ENCODE measurements at regions not wholly inside any gene's neighbourhood (a gene's known extent, or its start where the extent isn't known, plus 50 kb on each side); places are given as distances from the start of the nearest gene placed in this dataset.

GRCh38 chr2:15842758-15843666, 97.3 kb upstream of the MYCN start:
- Histone ChIP-seq H3K36me3 (replicated peaks; ENCODE audit: insufficient read depth, low read length) (no peaks in the 10 kb centered on the region), H3K4me3 (ENCODE audit: low read length) (no peak overlapping the region), H3K4me2 (ENCODE audit: low read depth, low read length) (no peak overlapping the region), H2AFZ (ENCODE audit: low read length) (no peak overlapping the region), H3K9me3 (replicated peaks; ENCODE audit: insufficient read depth, low read length) (no peaks in the 10 kb centered on the region), H4K20me1 (ENCODE audit: insufficient read depth, low read length) (no peaks in the 10 kb centered on the region), H3K27ac (ENCODE audit: low read length) (no peak overlapping the region), H3K27me3 (replicated peaks; ENCODE audit: insufficient read depth, low read length) (no peaks in the 10 kb centered on the region), H3K79me2 (ENCODE audit: low read length) (no peaks in the 10 kb centered on the region), H3K4me1 (ENCODE audit: low read length) (no peaks in the 10 kb centered on the region), H3K9me2 (replicated peaks; ENCODE audit: insufficient read depth, low read length) (no peaks in the 10 kb centered on the region), H3K9ac (ENCODE audit: low read length) (no peak overlapping the region), H3F3A (ENCODE audit: insufficient read depth, low read length) (no peaks in the 10 kb centered on the region)
- no peak for DNase-seq
- no peak for TF ChIP-seq EZH2phosphoT487 (IDR thresholded peaks at IDR 0.05; ENCODE audit: low read length)
- no peak for TF ChIP-seq EZH2 (optimal IDR thresholded peaks at IDR 0.05; ENCODE audit: low read depth, low read length)
- TF ChIP-seq, protein P1, sequence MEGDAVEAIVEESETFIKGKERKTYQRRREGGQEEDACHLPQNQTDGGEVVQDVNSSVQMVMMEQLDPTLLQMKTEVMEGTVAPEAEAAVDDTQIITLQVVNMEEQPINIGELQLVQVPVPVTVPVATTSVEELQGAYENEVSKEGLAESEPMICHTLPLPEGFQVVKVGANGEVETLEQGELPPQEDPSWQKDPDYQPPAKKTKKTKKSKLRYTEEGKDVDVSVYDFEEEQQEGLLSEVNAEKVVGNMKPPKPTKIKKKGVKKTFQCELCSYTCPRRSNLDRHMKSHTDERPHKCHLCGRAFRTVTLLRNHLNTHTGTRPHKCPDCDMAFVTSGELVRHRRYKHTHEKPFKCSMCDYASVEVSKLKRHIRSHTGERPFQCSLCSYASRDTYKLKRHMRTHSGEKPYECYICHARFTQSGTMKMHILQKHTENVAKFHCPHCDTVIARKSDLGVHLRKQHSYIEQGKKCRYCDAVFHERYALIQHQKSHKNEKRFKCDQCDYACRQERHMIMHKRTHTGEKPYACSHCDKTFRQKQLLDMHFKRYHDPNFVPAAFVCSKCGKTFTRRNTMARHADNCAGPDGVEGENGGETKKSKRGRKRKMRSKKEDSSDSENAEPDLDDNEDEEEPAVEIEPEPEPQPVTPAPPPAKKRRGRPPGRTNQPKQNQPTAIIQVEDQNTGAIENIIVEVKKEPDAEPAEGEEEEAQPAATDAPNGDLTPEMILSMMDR (IDR thresholded peaks at IDR 0.05; ENCODE audit: low read length): no peak

GRCh38 chr2:15844211-15844801, 96.0 kb upstream of the MYCN start:
- H3K27me3 ChIP-seq (replicated peaks; ENCODE audit: insufficient read depth, low read length): no peaks in the 10 kb centered on the region
- no peak for DNase-seq
- no peak for TF ChIP-seq EZH2 (optimal IDR thresholded peaks at IDR 0.05; ENCODE audit: low read depth, low read length)
- TF ChIP-seq, protein P1 (IDR thresholded peaks at IDR 0.05; ENCODE audit: low read length): no peak
- no peak for TF ChIP-seq EZH2phosphoT487 (IDR thresholded peaks at IDR 0.05; ENCODE audit: low read length)

GRCh38 chr2:15845294-15845693, 95.1 kb upstream of the MYCN start:
- Histone ChIP-seq H3K9me2 (replicated peaks; ENCODE audit: insufficient read depth, low read length) (no peaks in the 10 kb centered on the region), H3K4me2 (ENCODE audit: low read depth, low read length) (no peak overlapping the region), H2AFZ (ENCODE audit: low read length) (no peak overlapping the region), H3K9ac (ENCODE audit: low read length) (no peak overlapping the region), H3K9me3 (replicated peaks; ENCODE audit: insufficient read depth, low read length) (no peaks in the 10 kb centered on the region), H3K36me3 (replicated peaks; ENCODE audit: insufficient read depth, low read length) (no peaks in the 10 kb centered on the region), H3K4me1 (ENCODE audit: low read length) (no peaks in the 10 kb centered on the region), H3K4me3 (ENCODE audit: low read length) (no peak overlapping the region), H3K27me3 (replicated peaks; ENCODE audit: insufficient read depth, low read length) (no peaks in the 10 kb centered on the region), H3F3A (ENCODE audit: insufficient read depth, low read length) (no peaks in the 10 kb centered on the region), H3K27ac (ENCODE audit: low read length) (no peak overlapping the region), H3K79me2 (ENCODE audit: low read length) (no peaks in the 10 kb centered on the region), H4K20me1 (ENCODE audit: insufficient read depth, low read length) (no peaks in the 10 kb centered on the region)
- no peak for DNase-seq
- TF ChIP-seq, protein P1 (IDR thresholded peaks at IDR 0.05; ENCODE audit: low read length): no peak
- TF ChIP-seq EZH2 (optimal IDR thresholded peaks at IDR 0.05; ENCODE audit: low read depth, low read length) (no peak), EZH2phosphoT487 (IDR thresholded peaks at IDR 0.05; ENCODE audit: low read length) (no peak)

More at GRCh38 chr2:15844211-15844801, 96.0 kb upstream of the MYCN start:
- Histone ChIP-seq H3K9me3 (replicated peaks; ENCODE audit: insufficient read depth, low read length) (no peaks in the 10 kb centered on the region), H3K4me2 (ENCODE audit: low read depth, low read length) (no peak overlapping the region), H3K79me2 (ENCODE audit: low read length) (no peaks in the 10 kb centered on the region), H3K4me3 (ENCODE audit: low read length) (no peak overlapping the region), H4K20me1 (ENCODE audit: insufficient read depth, low read length) (no peaks in the 10 kb centered on the region), H3K27ac (ENCODE audit: low read length) (no peak overlapping the region), H3K9me2 (replicated peaks; ENCODE audit: insufficient read depth, low read length) (no peaks in the 10 kb centered on the region), H3K9ac (ENCODE audit: low read length) (no peak overlapping the region), H3K4me1 (ENCODE audit: low read length) (no peaks in the 10 kb centered on the region), H3K36me3 (replicated peaks; ENCODE audit: insufficient read depth, low read length) (no peaks in the 10 kb centered on the region), H2AFZ (ENCODE audit: low read length) (no peak overlapping the region), H3F3A (ENCODE audit: insufficient read depth, low read length) (no peaks in the 10 kb centered on the region)
